HFFc6 (cell line): ENCODE measurements at regions not wholly inside any gene's neighbourhood (a gene's known extent, or its start where the extent isn't known, plus 50 kb on each side); places are given as distances from the start of the nearest gene placed in this dataset.

ENCODE experiments used
- DNase-seq: peaks from one replicate; pipeline ENCODE4 v3.0.0-alpha.2; 2018
- H3K27ac Mint-ChIP-seq: 2 replicates; pipeline ENCODE4 v1.8.0; 2020; ENCODE audit warnings: mild to moderate bottlenecking, mixed read lengths
- H3K27me3 Mint-ChIP-seq: 2 replicates; pipeline ENCODE4 v1.8.0; 2021; ENCODE audit warnings: mild to moderate bottlenecking, moderate library complexity, mixed read lengths; ENCODE audit not compliant: insufficient read depth
- H3K36me3 Mint-ChIP-seq: 2 replicates; pipeline ENCODE4 v1.8.0; 2021; ENCODE audit warnings: low read depth, mixed read lengths
- H3K4me1 Mint-ChIP-seq: 2 replicates; pipeline ENCODE4 v1.8.0; 2020; ENCODE audit warnings: low read depth, mixed read lengths
- H3K4me3 Mint-ChIP-seq: 2 replicates; pipeline ENCODE4 v1.8.0; 2020; ENCODE audit warnings: mild to moderate bottlenecking, moderate library complexity, mixed read lengths
- H3K9me3 Mint-ChIP-seq: 2 replicates; pipeline ENCODE4 v1.8.0; 2020; ENCODE audit warnings: mild to moderate bottlenecking, mixed read lengths
- CTCF ChIP-seq: fragments of 200-600 bp; sonication (generic); IDR thresholded peaks from 2 replicates; pipeline ENCODE4 v1.5.0; 2021; ENCODE audit warnings: antibody characterized with exemption, mild to moderate bottlenecking

GRCh38 chr2:118325321-118325955 lies 237.2 kb downstream of the INSIG2 start:
- TF ChIP-seq CTCF, result no peak
- no peak for DNase-seq
- Mint-ChIP-seq H3K9me3 (peaks cover 15% of the 10 kb centered on the region), H3K27me3 (no peaks in the 10 kb centered on the region; the same call in none of the 2 replicates), H3K4me3 (no peak overlapping the region), H3K36me3 (no peaks in the 10 kb centered on the region), H3K27ac (no peak overlapping the region), H3K4me1 (no peaks in the 10 kb centered on the region)

GRCh38 chr2:118322406-118322805 lies 234.1 kb downstream of the INSIG2 start:
- Mint-ChIP-seq H3K36me3 (no peaks in the 10 kb centered on the region), H3K4me3 (no peak overlapping the region), H3K27me3 (no peaks in the 10 kb centered on the region; the same call in none of the 2 replicates), H3K9me3 (peaks cover 13% of the 10 kb centered on the region), H3K4me1 (no peaks in the 10 kb centered on the region), H3K27ac (no peak overlapping the region)
- DNase-seq, result no peak
- TF ChIP-seq CTCF, result no peak

- Mint-ChIP-seq H3K27ac (no peak overlapping the region), H3K4me1 (no peaks in the 10 kb centered on the region), H3K36me3 (no peaks in the 10 kb centered on the region), H3K4me3 (no peak overlapping the region), H3K9me3 (peaks cover 17% of the 10 kb centered on the region), H3K27me3 (no peaks in the 10 kb centered on the region; the same call in none of the 2 replicates)
- no peak for DNase-seq
- no peak for TF ChIP-seq CTCF
Measured at GRCh38 chr2:118321432-118322105, 233.3 kb downstream of the INSIG2 start.

- no peaks in the 10 kb centered on the region for H3K36me3 Mint-ChIP-seq
- H3K4me1 Mint-ChIP-seq, result no peaks in the 10 kb centered on the region
- H3K9me3 Mint-ChIP-seq, result peaks cover 25% of the 10 kb centered on the region
- no peak overlapping the region for H3K4me3 Mint-ChIP-seq
- DNase-seq, result no peak
- no peaks in the 10 kb centered on the region; the same call in none of the 2 replicates for H3K27me3 Mint-ChIP-seq
- no peak for TF ChIP-seq CTCF
- no peak overlapping the region for H3K27ac Mint-ChIP-seq
Measured at GRCh38 chr2:118320658-118321057, 232.4 kb downstream of the INSIG2 start.

GRCh38 chr2:118320196-118320595 lies 231.9 kb downstream of the INSIG2 start:
- H3K9me3 Mint-ChIP-seq, result peaks cover 29% of the 10 kb centered on the region
- DNase-seq, result no peak
- no peaks in the 10 kb centered on the region; the same call in none of the 2 replicates for H3K27me3 Mint-ChIP-seq
- no peak for TF ChIP-seq CTCF
- no peak overlapping the region for H3K27ac Mint-ChIP-seq
- no peaks in the 10 kb centered on the region for H3K4me1 Mint-ChIP-seq
- no peaks in the 10 kb centered on the region for H3K36me3 Mint-ChIP-seq
- H3K4me3 Mint-ChIP-seq, result no peak overlapping the region
